HFFc6 (cell line): ENCODE measurements at regions not wholly inside any gene's neighbourhood (a gene's known extent, or its start where the extent isn't known, plus 50 kb on each side); places are given as distances from the start of the nearest gene placed in this dataset.

ENCODE experiments used
- DNase-seq: peaks from one replicate; pipeline ENCODE4 v3.0.0-alpha.2; 2018
- H3K27ac Mint-ChIP-seq: 2 replicates; pipeline ENCODE4 v1.8.0; 2020; ENCODE audit warnings: mild to moderate bottlenecking, mixed read lengths
- H3K27me3 Mint-ChIP-seq: 2 replicates; pipeline ENCODE4 v1.8.0; 2021; ENCODE audit warnings: mild to moderate bottlenecking, moderate library complexity, mixed read lengths; ENCODE audit not compliant: insufficient read depth
- H3K36me3 Mint-ChIP-seq: 2 replicates; pipeline ENCODE4 v1.8.0; 2021; ENCODE audit warnings: low read depth, mixed read lengths
- H3K4me1 Mint-ChIP-seq: 2 replicates; pipeline ENCODE4 v1.8.0; 2020; ENCODE audit warnings: low read depth, mixed read lengths
- H3K4me3 Mint-ChIP-seq: 2 replicates; pipeline ENCODE4 v1.8.0; 2020; ENCODE audit warnings: mild to moderate bottlenecking, moderate library complexity, mixed read lengths
- H3K9me3 Mint-ChIP-seq: 2 replicates; pipeline ENCODE4 v1.8.0; 2020; ENCODE audit warnings: mild to moderate bottlenecking, mixed read lengths
- TF ChIP-seq, protein P1 (sequence below): fragments of 200-600 bp; sonication (generic); IDR thresholded peaks from 2 replicates; pipeline ENCODE4 v1.5.0; 2021; ENCODE audit warnings: antibody characterized with exemption, mild to moderate bottlenecking

- no peak for DNase-seq
- Mint-ChIP-seq H3K27me3 (peaks cover 2% of the 10 kb centered on the region), H3K36me3 (no peaks in the 10 kb centered on the region; the same call in 1 of the 2 replicates), H3K4me1 (no peaks in the 10 kb centered on the region), H3K4me3 (no peak overlapping the region), H3K27ac (no peak overlapping the region), H3K9me3 (peaks cover 59% of the 10 kb centered on the region)
- TF ChIP-seq, protein P1, sequence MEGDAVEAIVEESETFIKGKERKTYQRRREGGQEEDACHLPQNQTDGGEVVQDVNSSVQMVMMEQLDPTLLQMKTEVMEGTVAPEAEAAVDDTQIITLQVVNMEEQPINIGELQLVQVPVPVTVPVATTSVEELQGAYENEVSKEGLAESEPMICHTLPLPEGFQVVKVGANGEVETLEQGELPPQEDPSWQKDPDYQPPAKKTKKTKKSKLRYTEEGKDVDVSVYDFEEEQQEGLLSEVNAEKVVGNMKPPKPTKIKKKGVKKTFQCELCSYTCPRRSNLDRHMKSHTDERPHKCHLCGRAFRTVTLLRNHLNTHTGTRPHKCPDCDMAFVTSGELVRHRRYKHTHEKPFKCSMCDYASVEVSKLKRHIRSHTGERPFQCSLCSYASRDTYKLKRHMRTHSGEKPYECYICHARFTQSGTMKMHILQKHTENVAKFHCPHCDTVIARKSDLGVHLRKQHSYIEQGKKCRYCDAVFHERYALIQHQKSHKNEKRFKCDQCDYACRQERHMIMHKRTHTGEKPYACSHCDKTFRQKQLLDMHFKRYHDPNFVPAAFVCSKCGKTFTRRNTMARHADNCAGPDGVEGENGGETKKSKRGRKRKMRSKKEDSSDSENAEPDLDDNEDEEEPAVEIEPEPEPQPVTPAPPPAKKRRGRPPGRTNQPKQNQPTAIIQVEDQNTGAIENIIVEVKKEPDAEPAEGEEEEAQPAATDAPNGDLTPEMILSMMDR, result no peak
These were observed 296.4 kb downstream of the PAX1 start for GRCh38 chr20:22001886-22002285.

DNA sequence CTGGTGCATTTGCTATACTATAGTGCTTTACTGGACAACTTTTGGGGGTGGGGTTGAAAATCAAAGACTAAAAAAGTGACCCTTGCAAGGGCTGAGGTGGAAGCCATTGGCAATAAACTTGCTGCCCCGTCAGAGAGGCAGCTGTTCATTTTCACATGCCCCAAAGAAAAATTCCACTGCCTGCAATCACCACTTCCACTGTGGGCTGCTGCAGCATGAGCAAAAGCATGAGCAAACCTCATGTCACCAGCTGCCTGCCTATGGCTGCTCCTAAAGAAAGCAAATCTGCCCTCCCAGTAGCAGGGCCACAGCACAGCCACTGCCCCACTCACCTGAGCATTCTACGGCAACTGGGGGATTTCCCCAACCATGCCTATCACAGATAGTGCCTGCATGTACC lies 290.0 kb downstream of the PAX1 start:
- no peak for DNase-seq
- H3K9me3 Mint-ChIP-seq, result peaks cover 59% of the 10 kb centered on the region
- H3K27me3 Mint-ChIP-seq, result no peaks in the 10 kb centered on the region; the same call in 1 of the 2 replicates
- no peaks in the 10 kb centered on the region for H3K4me1 Mint-ChIP-seq
- no peak overlapping the region for H3K27ac Mint-ChIP-seq
- H3K36me3 Mint-ChIP-seq, result no peaks in the 10 kb centered on the region; the same call in 1 of the 2 replicates
- TF ChIP-seq, protein P1, result no peak
- H3K4me3 Mint-ChIP-seq, result no peak overlapping the region

DNA sequence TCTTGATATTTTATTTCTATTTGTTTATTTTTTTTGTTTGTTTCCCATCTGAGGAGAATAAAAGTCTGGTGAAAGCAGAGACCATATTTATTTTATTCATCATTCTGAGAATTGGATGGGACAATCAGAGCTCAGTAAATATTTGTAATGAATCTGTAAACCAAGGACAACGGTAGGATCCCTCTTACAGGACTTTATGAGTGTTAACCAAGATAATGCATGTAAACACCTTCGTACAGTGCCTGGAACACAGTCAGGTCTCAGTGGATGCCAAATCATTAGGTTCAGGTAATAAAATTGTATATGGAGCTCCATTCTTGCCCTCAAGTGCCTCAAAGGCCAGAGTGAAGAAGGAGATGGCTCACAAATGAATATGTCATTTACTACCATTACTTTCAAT lies 288.7 kb downstream of the PAX1 start:
- peaks cover 50% of the 10 kb centered on the region for H3K9me3 Mint-ChIP-seq
- no peak overlapping the region for H3K27ac Mint-ChIP-seq
- no peak for DNase-seq
- H3K27me3 Mint-ChIP-seq, result no peaks in the 10 kb centered on the region
- no peaks in the 10 kb centered on the region for H3K4me1 Mint-ChIP-seq
- H3K4me3 Mint-ChIP-seq, result no peak overlapping the region
- H3K36me3 Mint-ChIP-seq, result no peaks in the 10 kb centered on the region; the same call in 1 of the 2 replicates
- TF ChIP-seq, protein P1, result no peak

DNA sequence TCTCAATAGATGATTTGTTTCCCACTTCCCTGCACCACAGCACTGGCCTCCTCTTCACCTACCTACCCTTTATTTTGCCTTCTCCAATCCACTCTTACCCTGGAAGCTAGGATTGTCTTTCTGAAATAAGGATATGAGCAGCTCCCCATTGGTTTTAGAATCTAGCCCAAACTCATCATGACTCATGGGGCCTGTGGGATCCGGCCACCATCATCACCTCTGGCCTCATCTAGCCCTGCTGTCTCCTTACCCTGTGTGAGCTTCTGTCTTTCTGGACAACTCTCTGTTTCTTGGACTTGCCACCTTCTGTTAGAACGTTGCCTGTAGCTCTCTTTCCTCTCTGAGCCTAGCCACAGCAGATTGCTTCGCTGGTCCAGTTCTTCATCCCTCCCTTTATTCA lies 277.1 kb downstream of the PAX1 start:
- Mint-ChIP-seq H3K27ac (no peak overlapping the region), H3K4me3 (no peak overlapping the region), H3K27me3 (no peaks in the 10 kb centered on the region), H3K4me1 (no peaks in the 10 kb centered on the region), H3K36me3 (no peaks in the 10 kb centered on the region), H3K9me3 (peaks cover 69% of the 10 kb centered on the region)
- DNase-seq, result no peak
- TF ChIP-seq, protein P1, result no peak

DNA sequence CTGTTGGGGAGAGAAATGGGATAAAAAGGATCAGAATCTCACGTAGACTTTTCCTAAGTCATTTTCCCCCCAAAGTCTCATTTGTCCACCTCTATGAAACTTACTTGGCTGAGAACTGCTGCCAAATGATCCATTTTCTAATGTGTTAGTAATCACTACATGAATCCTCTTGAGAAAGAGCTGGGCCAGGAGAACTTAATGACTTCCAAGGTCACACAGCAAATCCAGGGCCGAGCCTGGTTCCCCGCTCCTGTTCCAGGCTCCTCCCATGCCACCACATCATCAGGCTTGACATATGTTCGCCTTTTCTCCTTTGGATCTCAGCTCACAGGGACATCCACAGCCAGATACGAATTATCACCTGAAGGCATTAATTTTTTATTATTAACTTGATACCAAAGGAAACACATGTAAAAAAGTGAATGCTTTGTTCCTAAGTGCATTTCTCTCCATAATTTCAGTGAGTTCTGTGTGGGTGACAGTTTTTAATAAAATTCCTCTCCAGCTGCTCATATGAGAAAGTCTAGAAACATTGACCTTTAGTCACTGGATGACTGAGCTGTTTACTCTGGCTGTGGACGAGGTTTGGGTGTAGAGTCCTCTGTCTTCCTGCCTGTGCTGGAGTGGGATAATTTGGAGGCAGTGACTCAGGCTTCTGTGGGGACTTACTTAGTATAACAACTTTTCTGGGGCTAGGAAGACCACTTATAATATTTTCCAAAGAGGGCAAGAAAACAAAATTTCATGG lies 276.3 kb downstream of the PAX1 start:
- no peaks in the 10 kb centered on the region for H3K27me3 Mint-ChIP-seq
- 0 out of 2 replicates have a peak, but pooled peaks cover 4% of the 10 kb centered on the region for H3K36me3 Mint-ChIP-seq
- H3K4me1 Mint-ChIP-seq, result no peaks in the 10 kb centered on the region
- H3K27ac Mint-ChIP-seq, result no peak overlapping the region
- peaks cover 69% of the 10 kb centered on the region for H3K9me3 Mint-ChIP-seq
- DNase-seq, result no peak
- TF ChIP-seq, protein P1, result no peak
- H3K4me3 Mint-ChIP-seq, result no peak overlapping the region
